ENCODE measurements at regions not wholly inside any gene's neighbourhood (a gene's known extent, or its start where the extent isn't known, plus 50 kb on each side); places are given as distances from the start of the nearest gene placed in this dataset.

GRCh38 chr7:12517451-12517850 is 53.1 kb upstream of the SCIN start:
- DNase-seq (ENCODE audit: low read depth in 3 of 3, low spot score in 2 of 3), result no peak

DNA sequence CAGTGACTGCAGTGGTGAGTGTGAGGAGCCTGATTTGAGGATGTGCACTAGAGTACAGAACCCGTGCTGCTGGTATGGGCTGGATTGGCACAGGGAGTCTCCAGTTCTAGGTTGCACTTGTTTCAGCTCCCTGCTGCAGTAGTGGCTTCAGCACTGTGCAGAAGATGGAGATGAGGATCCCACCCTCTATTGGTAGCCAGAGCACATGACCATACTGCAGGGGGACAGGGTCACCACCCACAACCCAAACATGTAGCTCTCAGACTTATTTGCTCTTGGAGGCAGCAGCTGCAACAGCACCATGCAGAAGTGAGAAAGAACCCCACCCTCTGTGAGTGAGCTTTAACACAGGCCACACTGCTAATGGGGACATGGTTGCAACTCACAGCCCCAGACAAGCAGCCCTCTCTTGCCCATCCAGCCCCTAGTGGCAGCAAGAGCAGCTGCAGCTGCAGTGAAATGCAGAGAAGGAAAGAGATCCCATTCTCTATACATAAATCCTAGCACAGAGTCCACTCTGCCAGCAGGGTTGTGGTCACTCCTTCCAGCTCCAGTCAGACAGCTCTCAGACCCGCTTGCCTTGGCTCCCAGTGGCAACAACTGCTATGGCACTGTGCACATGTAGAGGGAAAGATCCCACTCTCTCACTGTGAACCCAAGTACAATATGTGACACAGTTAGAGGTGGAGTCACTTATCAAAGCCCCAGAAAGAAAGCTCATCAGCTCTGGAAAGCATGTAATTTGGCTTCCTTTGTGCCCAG is 51.4 kb upstream of the SCIN start:
- DNase-seq (ENCODE audit: low read depth in 3 of 3, low spot score in 2 of 3), result no peak

GRCh38 chr7:12519682-12520009 is 50.9 kb upstream of the SCIN start:
- DNase-seq (ENCODE audit: low read depth in 3 of 3, low spot score in 2 of 3), result no peak
